ENCODE measurements at regions not wholly inside any gene's neighbourhood (a gene's known extent, or its start where the extent isn't known, plus 50 kb on each side); places are given as distances from the start of the nearest gene placed in this dataset.

GRCh38 chr17:54405826-54406225 is 494.8 kb upstream of the TOM1L1 start:
- no peak for TF ChIP-seq TAF1 (IDR thresholded peaks at IDR 0.05; ENCODE audit: borderline replicate concordance, low read depth, low read length)
- no peak for TF ChIP-seq CTCF (IDR thresholded peaks at IDR 0.05 in 2 of 3, conservative IDR thresholded peaks at IDR 0.05 in 1 of 3; ENCODE audit: control insufficient read depth in 2 of 3, extremely low read depth in 1 of 3, insufficient read depth in 1 of 3, low read depth in 3 of 3, low read length in 3 of 3)
- TF ChIP-seq HDAC2 (IDR thresholded peaks at IDR 0.05), result no peak

Data from GM12878 (cell line).